ENCODE measurements at regions not wholly inside any gene's neighbourhood (a gene's known extent, or its start where the extent isn't known, plus 50 kb on each side); places are given as distances from the start of the nearest gene placed in this dataset.
"Not testable (repeated sequence)": the region's sequence is repeated elsewhere in the genome, so short reads cannot be mapped to it uniquely, and the experiment has no call there.

DNA sequence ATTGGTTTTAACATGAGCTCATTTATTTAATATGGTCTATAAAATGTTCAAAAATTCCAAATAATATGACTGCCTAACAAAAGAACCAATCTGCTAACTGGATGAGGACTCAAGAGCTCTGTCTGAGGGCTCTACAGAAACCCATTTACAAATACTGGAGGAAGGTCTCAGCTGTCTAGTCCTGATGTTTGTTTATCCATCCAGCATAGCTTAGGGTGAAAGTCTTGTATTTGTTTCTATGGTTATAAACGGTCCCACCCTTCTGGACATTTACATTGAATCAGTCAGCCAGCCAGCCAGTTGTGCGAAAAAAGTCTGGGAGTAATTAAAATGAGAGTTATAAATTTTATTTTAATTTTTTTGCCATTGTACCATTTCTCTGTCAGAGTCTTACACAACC is 220.7 kb downstream of the BMP4 start:
- no peak for DNase-seq

DNA sequence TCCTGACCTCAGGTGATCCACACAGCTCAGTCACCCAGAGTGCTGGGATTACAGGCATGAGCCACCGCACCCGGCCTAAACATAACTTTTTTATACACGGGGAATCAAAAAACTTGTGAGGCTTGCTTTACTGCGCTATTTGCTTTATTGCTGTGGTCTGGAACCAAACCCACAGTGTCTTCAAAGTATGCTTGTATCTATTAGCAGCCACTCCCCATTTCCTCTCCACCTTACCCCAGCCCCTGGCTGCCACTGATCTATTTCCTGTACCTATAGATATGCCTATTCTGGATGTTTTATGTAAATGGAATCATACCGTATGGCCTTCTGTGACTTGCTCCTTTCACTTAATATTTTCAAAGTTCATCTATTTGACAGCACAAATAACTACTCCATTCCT is 233.4 kb downstream of the BMP4 start:
- no peak for DNase-seq

DNA sequence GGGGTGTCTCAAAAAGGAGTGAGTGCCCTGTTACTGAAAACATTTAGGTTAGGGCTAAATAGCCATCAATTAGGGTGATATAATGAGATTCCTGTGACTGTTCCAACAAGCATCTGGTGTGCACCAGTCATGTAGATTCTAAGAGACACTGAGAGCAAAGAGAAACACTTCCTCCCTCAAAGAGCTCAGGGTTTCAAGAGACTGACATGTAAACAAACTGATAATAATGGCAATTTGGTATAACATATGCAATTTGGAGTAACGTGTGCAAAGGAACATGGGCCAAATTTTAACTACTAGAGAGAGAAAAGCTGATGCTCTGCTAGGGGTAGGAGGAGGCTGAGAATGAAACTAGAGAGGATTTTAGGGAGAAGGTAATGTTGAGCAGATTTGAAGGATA is 237.1 kb downstream of the BMP4 start:
- no peak for DNase-seq

DNA sequence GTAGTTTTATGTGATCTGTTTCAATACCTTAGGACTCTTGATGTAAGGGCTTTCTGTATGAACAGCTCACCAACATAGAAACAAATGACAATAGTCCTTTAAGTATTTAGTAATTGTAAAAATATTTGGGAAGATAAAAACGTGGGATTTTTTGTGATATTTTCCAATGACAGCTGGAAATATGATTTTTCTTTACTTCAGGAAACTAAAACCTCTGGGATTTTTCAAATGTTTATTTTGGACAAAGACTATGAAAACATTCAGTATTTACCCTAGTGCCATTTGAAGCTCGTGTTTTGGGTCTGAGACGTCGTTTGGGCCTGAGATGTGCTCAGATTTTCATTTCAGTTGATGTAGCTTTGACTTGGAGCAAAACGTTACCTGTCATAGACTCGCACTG is 240.0 kb downstream of the BMP4 start:
- no peak for DNase-seq

DNA sequence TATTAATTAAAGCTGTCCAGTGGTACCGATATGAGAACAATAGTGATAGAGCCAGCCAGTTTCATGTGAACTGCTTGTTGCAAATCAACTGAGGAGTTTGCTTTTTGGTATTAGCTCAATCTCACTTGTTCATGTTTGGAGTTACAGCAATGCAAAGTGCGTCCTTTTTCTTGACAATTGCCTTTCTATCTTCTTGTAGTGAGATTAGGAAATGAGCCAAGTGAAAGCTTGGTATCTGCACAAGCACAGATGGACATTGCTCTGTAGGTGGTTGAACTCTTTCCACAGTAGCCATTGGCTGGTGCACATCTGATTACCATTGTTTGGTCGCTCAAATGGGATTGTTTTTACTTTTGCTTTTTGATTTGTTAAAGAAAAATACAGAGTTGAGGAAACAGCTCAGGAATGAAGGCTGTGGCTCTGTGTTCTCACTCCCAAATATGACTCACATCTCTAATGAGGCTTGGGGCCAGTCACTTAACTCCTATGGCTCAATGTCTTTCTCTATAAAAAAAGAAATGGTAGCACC is 241.4 kb downstream of the BMP4 start:
- no peak for DNase-seq

DNA sequence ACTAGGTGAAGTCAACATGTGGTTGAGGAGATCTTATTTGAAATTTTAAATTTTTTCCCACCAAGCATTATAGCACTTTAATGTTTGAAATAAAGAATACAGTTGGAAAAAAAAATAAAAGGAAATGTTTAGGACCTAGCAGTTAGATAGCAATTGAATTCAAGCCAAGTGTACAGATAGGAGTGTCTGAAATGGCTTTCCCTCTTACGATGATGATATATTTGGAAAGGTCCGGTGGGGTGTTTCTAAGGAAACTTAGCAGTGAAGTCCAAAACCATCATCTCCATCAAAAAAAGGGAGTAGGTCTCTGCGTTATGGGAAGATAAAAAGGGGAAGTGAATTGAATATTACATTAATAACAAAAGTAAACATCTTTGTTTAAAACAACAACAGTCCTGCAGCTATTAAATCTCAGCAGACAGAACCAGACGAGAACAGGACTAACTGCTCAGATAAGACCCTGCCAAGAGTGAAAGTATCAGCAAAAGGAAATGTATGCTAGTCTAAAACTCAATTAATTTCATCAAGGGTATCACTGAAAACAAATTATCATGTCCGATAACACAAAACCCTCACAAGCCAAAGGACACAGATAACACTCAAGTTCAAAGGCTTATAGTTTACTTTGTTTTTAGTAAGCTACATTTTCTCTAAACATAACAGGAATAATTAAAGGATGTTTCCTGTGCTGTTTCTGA is 242.0 kb downstream of the BMP4 start:
- no peak for DNase-seq

DNA sequence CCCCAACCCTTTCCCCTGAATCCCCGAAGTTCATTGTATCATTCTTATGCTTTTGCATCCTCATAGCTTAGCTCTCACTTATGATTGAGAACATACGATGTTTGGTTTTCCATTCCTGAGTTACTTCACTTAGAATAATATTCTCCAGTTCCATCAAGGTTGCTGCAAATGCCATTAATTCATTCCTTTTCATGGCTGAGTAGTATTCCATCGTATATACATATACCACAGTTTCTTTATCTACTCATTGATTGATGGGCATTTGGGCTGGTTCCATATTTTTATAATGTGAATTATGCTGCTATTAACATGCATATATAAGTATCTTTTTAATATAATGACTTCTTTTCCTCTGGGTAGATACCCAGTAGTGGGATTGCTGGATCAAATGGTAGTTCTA is 243.7 kb downstream of the BMP4 start:
- not testable (repeated sequence) for DNase-seq

DNA sequence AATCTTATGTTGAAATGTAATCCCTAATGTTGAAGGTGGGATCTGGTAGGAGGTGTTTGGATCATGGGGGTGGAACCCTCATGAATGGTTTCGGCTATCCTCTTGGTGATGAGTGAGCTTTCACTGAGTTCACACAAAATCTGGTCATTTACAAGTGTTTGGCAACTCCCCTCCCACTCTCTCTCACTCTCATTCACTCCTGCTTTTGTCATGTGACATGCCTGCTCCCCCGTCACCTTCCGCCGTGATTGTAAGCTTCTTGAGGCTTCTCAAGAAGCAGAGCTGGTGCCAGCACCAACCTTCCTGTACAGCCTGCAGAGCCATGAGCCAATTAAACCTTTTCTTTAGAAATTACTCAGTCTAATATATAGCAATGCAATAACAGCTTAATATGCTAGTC is 245.4 kb downstream of the BMP4 start:
- no peak for DNase-seq

DNA sequence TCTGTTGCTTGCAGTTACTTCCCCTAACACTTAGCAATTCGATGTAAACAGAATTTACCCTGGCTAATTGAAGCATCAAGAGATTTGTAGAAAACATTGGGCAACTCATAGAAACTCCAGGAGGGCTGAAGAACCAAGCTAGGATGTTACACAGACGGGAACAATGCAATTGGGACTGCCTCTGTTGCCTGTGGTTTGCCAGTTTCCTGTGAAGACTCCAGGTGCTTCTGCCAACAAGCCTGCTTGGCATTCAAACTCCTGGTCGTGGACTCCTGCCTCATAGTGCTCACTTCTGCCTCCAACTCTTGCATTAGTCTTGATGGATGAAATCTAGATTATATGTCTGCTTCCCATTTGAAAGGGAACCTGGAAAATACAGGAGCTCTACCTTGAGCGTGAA is 246.0 kb downstream of the BMP4 start:
- no peak for DNase-seq

DNA sequence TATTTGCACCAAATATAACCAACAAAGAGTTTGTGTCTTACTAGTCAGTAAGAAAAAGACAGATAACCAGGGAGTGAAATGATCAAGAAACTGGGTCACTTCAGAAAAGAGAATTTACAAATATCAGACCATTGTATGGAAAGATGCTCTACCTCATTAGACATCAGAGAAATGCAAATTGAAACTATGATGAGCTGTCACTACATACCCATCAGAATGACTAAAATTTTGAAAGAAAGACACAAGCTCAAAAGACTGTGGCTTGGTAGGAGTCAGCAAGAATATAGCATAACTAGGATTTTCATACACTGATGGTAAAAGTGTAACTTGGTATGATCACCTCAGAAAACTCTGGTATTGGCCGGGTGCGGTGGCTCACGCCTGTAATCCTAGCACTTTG is 247.2 kb downstream of the BMP4 start:
- DNase-seq: no peak

DNA sequence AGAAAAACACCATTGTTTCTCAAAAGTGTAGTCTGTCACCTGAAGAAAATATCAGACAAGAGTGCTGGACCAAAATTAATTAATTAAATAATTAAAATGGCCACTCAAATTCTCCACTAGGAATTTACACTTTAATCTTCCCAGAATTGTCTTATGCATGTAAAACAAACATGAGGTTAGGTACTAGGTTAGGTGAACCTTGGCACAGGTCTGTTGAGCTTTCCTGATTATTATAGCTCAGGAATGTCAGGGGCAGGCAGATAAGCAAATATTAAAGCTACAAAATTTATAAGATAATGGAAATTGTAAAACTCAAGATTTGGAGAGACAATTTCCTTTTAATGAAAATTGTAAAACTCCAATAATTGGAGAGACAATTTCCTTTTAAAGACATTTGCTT is 253.2 kb downstream of the BMP4 start:
- DNase-seq: no peak

DNA sequence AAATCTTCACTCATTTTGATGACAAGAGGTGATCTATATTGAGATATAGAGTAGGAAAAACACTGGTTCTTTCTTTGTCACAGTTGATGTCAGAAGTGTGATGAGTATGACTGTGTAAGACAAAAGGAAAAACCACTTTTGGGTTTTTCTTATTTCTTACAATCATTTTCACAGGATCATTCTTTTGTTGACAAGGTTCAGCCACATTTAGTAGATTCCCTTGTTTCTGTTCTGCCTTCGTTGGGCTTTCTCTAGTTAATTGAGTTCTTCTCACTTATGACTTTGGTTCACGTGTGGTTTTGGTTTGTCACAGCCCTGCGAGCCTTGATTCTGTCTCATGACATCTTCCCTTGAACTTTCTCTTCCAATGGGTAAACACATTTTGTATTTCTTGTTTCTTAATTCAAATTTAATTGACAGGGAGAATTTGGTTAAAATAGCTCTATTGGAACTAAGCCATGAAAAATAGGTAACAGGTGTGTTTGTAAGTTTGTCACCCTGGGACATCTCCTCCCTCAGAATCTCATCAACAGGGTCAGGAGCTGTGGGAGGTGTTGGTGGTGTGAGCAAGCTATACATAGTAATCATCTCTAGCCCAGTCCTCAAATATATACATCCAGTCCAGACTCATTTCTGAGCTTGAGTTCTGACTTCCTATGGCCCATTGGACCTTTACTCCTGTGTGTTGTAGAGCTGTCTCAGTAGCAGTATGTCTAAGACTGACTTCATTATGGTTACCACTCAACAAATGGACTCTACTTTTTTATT is 255.3 kb downstream of the BMP4 start:
- no peak for DNase-seq

DNA sequence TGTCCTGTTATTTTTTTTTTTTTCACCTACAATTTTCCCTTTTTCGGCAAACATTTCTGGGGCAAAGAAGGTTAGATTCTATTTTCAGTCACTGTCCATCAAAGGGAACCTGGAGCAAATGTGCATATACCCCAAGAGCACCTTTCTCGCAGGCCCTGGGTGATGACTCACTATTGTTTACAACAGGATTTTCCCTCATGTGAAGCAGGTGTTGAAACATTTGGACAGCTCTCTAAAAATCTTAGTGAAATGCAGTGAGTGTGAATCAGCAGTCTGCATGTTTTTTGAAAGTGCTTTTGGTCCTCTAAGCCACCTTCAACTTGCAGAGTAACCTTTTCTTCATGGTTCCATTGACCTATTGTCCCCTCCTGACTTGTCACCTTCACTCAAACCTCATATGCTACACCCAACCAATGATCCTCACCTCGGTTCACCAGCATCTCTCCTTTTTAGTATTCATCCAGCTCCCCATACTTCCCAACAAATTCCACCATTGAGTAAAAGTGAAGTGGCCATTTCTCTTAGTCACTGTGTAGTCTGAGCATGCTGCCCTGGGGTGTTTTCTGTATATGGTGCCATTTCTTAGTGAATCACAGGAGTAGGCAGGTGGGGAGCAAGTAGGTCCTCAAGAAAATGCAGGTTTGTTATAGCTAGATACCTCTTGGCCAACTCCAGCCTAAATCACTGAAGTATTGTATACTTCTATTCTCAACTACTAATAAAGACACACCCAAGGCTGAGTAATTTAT is 260.2 kb downstream of the BMP4 start:
- DNase-seq: no peak

DNA sequence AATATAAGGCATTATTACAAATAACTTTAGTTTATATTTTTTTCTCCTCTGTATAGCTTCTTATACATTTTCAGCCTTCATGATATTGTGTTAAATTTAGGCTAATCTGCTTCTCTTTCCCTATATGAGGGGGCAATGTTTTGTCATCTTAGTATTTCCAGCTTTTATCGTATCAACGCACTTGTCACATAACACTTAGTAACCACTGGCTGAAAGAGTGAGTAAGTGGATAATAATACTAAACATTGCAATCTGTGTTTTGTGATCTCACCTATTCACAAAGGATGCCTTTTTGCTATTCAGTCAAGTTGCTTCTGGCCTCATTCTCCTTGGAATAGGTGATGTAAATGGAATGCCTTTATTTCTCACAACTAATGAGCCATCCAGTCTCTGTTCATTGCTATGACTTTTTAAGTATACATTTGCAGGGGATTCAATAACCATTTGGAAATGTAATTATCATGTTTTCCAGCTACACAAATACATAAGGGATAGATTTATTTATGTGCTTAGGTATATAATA is 260.9 kb downstream of the BMP4 start:
- no peak for DNase-seq

DNA sequence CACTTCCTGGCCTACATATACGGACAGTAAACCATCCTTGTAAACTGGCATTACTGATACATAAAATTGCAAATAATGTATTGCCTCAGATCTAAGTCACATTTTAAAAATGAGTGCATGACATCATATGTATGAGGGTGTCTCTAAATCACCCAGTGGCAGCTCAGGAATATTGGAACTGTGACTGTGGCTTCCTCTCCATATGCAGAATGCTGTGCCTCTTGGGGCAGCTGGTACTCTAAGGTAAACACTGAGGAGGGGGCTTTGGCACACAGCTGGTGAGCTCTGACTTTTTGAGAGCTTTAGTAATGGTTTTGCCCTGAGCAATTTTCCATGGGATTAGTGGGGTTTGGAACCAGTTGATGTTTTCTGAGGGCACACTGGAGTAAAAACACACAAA is 263.7 kb downstream of the BMP4 start:
- no peak for DNase-seq

DNA sequence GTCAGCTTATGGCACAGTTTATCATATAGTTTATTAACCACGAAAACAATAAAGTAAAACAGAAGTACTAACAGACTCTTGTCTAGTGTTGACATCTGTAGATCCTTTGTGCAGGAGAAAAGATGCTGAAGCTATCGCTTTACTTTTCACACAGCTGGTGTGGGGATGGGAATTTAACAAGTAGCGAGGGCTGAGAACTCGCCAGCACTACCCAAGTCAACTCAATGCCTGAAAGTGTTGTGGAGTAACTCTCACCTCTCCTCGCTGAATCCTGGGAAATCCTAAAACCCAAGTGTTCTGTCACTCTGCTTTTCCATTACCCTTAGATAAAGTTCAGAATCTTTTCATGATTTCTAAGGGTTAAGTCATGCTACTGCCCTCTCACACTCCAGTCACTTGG is 264.2 kb downstream of the BMP4 start:
- DNase-seq: no peak

DNA sequence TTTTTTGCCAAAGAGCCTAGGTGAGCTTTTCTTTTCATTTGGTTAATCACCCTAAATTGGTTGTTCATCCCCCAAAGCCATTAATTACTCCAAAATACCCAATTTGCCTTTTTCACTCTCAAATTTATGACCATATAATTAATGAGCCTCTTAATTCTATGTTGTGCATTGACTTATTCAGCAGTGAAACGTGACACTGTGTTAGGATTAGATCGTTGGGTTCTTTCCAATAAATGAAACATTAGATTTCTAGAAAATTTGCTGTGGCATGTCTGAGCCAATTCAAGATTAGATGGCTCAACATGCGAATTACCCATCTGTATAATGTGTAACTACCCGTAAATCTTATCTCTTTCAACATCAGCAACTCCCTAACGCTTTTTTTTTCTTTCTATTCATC is 273.4 kb downstream of the BMP4 start:
- DNase-seq: no peak

DNA sequence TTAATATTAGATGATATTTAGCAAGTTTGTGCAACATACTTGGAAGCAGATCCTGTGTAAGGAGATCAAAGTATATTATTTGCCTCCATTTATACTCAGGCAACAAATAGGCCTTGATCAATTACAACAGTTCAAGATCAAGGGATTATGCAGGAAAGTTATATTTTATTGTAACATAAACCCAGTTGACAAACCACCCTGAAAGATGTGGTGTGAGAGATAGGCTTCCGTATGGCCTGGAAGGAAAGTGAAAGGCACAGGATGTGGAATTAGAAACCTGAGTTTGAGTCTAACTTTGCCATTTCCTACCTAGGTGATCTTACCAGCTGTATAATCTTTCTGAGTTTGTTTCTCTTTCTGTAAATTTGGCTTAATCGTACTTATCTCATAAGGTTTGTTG is 284.1 kb downstream of the BMP4 start:
- DNase-seq: no peak

DNA sequence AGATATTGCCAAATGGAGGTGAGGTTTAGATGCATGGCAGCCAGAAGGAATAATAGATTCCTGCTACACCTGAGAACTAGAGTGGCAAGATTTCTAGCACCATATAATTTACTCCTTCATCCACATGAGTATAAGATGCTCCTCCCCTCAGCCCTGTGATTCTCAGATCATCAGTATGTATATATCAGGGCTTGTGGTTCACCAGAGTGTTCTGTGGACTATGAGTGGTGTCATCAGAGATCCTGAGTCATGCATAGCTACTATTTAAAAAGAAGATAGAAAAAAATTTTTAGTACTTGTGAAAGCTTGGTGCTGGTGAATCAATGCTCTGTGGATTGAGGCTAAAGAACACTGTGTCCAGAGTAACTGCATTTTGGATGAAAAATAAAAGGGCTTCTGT is 285.9 kb downstream of the BMP4 start:
- DNase-seq: no peak

DNA sequence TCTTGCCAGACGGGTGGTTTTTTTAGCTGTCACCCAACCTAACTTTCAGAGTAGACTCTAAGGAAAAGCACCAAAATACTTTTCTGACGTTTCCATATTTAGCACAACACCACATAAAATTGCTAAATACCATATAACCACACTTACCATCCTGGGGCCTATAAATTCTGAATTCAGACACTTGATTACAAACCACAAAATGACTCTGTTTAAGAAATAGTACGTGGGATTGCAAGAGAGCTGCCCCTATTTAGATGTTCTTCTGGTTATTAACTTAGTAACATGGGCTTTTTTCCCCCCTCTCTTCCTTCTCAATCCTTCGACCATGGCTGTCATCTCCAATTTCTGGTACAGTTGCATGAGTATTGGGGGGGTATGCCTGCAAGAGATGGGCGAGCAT is 287.7 kb downstream of the BMP4 start:
- no peak for DNase-seq

DNA sequence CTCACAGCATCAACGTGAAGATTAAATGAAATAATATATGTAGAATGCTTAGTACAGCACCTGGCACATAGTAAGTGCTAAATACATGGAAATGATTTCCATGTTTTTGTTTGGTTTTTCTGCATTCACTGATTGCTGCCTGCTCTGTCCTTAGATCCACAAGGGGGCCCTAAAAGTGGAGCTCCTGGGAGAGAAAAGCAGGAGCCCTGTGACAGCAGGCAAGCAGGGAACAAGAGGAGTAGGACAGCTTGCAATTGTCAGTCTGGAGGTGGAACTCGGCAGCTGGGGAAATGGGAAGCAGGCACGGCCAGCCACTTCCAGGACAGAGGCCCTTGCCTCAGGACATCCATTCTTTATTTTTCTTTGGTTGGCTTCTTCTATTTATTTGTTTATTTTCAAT is 292.9 kb downstream of the BMP4 start:
- DNase-seq: no peak

DNA sequence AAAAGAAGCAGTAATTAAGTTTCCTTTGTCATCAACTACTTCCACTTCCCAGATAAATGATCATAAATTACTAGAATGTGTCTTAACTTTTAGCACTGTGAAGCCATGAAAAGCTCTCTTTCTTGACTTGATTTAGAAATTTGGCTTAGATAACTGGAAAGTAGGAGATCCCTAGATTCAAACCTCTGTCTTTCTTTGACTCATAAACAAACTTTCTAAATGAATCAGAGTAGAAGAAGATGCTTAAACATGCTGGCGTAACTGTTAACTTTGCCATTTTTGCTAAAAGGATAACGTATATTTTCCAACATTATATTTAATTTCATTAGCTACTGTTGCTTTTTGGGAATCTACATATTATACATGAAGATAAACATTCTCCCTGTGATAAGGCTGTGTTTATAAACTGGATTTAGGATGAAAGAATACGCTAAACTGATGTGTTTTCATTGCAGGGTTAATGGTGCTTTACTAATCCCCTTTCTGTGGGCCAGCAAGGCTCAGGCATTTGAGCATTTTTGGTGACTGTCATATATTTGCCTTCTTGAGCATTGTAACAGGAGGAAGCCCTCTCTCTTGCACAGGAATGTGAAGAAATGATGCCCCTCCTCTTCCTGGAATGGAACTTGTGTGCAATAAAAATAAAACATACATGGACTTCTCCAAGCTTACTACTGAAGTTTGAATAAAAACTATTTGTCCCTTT is 301.4 kb downstream of the BMP4 start:
- DNase-seq: no peak

DNA sequence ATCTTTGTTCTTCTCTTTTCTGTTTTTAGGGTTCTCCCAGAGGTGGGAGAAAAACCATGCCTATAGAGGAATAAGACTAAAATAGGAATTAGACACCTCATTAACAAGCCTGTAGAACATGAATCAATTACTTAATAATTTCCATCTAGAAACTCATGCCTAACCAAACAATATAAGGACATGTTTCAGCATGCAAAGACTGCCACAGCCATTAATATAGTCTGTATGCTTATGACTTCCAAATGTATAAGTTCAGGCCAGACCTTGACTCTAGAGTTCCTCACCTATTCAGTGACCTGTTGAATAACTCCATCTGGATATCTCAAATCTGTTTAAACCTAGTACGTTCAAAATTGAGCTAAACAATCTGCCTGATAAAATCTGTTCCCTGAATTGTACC is 304.6 kb downstream of the BMP4 start:
- DNase-seq: no peak

Measured in CD4-positive, alpha-beta T cell treated with Interleukin-15 for 1 hour (primary cell).